SK-N-SH treated with all-trans-retinoic acid at 6 μM for 48 hours (cell line): ENCODE measurements at regions not wholly inside any gene's neighbourhood (a gene's known extent, or its start where the extent isn't known, plus 50 kb on each side); places are given as distances from the start of the nearest gene placed in this dataset.

Experiments used
- ATAC-seq: fragments of 200-7000 bp; cut with Tn5 transposase; 3 replicates; pipeline ENCODE4 v1.9.1; 2020; ENCODE audit warnings: mild to moderate bottlenecking, moderate library complexity
- ARNTL ChIP-seq: fragments of 450-650 bp; formaldehyde crosslinking; IDR thresholded peaks from 2 replicates; pipeline ENCODE4 v1.5.0; 2020; ENCODE audit warnings: low read depth, mild to moderate bottlenecking, moderate library complexity, borderline replicate concordance
- BACH2 ChIP-seq: fragments of 250-450 bp; sonication (Bioruptor Pico); IDR thresholded peaks from 2 replicates; pipeline ENCODE4 v1.9.0; 2021; ENCODE audit warnings: mild to moderate bottlenecking, borderline replicate concordance
- CREB5 ChIP-seq: fragments of 250-450 bp; sonication (Bioruptor Pico); IDR thresholded peaks from 2 replicates; pipeline ENCODE4 v1.5.1; 2020; ENCODE audit warnings: low read depth, mild to moderate bottlenecking, moderate library complexity
- CSDC2 ChIP-seq: fragments of 250-450 bp; sonication (Bioruptor Pico); IDR thresholded peaks from 2 replicates; pipeline ENCODE4 v1.5.0; 2020; ENCODE audit warnings: mild to moderate bottlenecking, moderate library complexity
- CSRNP3 ChIP-seq: fragments of 250-450 bp; sonication (Bioruptor Pico); IDR thresholded peaks from 2 replicates; pipeline ENCODE4 v1.5.1; 2021; ENCODE audit warnings: mild to moderate bottlenecking, moderate library complexity
- ESRRG ChIP-seq: fragments of 250-450 bp; sonication (Bioruptor Pico); IDR thresholded peaks from 2 replicates; pipeline ENCODE4 v1.6.1; 2021; ENCODE audit warnings: mild to moderate bottlenecking
- GLIS3 ChIP-seq: fragments of 250-450 bp; sonication (Bioruptor Pico); IDR thresholded peaks from 2 replicates; pipeline ENCODE4 v1.5.0; 2020; ENCODE audit warnings: mild to moderate bottlenecking, moderate library complexity
- ISL1 ChIP-seq: fragments of 250-450 bp; sonication (Bioruptor Pico); IDR thresholded peaks from 2 replicates; pipeline ENCODE4 v2.1.2; 2022; ENCODE audit warnings: mild to moderate bottlenecking, moderate library complexity
- OSR1 ChIP-seq: fragments of 250-450 bp; sonication (Bioruptor Pico); IDR thresholded peaks from 2 replicates; pipeline ENCODE4 v1.8.0; 2022; ENCODE audit warnings: moderate library complexity, mild to moderate bottlenecking, inconsistent platforms
- PPARA ChIP-seq: fragments of 250-450 bp; sonication (Bioruptor Pico); IDR thresholded peaks from 2 replicates; pipeline ENCODE4 v1.5.0; 2020; ENCODE audit warnings: mild to moderate bottlenecking, borderline replicate concordance
- SNAI2 ChIP-seq: fragments of 250-450 bp; sonication (Bioruptor Pico); IDR thresholded peaks from 2 replicates; pipeline ENCODE4 v1.5.0; 2020; ENCODE audit warnings: mild to moderate bottlenecking, moderate library complexity
- TCF4 ChIP-seq: fragments of 250-450 bp; sonication (Bioruptor Pico); IDR thresholded peaks from 2 replicates; pipeline ENCODE4 v1.8.0; 2021; ENCODE audit warnings: mild to moderate bottlenecking, moderate library complexity, borderline replicate concordance
- TOX ChIP-seq: fragments of 250-450 bp; sonication (Bioruptor Pico); IDR thresholded peaks from 2 replicates; pipeline ENCODE4 v1.8.0; 2021; ENCODE audit warnings: mild to moderate bottlenecking, moderate library complexity, borderline replicate concordance
- TSHZ2 ChIP-seq: fragments of 250-450 bp; sonication (Bioruptor Pico); IDR thresholded peaks from 2 replicates; pipeline ENCODE4 v1.5.0; 2020; ENCODE audit warnings: mild to moderate bottlenecking, moderate library complexity
- ZC3H10 ChIP-seq: fragments of 250-450 bp; sonication (Bioruptor Pico); IDR thresholded peaks from 2 replicates; pipeline ENCODE4 v1.5.1; 2021; ENCODE audit warnings: mild to moderate bottlenecking, moderate library complexity
- ZFP3 ChIP-seq: fragments of 250-450 bp; sonication (Bioruptor Pico); IDR thresholded peaks from 2 replicates; pipeline ENCODE4 v1.5.0; 2020; ENCODE audit warnings: mild to moderate bottlenecking, moderate library complexity
- ZFP30 ChIP-seq: fragments of 450-650 bp; formaldehyde crosslinking; IDR thresholded peaks from 2 replicates; pipeline ENCODE4 v1.5.0; 2022; ENCODE audit warnings: mild to moderate bottlenecking, moderate library complexity
- ZNF70 ChIP-seq: fragments of 450-650 bp; formaldehyde crosslinking; IDR thresholded peaks from 2 replicates; pipeline ENCODE4 v1.5.0; 2020; ENCODE audit warnings: mild to moderate bottlenecking, moderate library complexity
- ZNF8 ChIP-seq: fragments of 450-650 bp; formaldehyde crosslinking; IDR thresholded peaks from 2 replicates; pipeline ENCODE4 v1.5.0; 2020; ENCODE audit warnings: mild to moderate bottlenecking, moderate library complexity
- TF ChIP-seq, protein P1 (sequence below): fragments of 250-450 bp; sonication (Bioruptor Pico); IDR thresholded peaks from 2 replicates; pipeline ENCODE4 v1.8.0; 2020; ENCODE audit warnings: mild to moderate bottlenecking, moderate library complexity, borderline replicate concordance

DNA sequence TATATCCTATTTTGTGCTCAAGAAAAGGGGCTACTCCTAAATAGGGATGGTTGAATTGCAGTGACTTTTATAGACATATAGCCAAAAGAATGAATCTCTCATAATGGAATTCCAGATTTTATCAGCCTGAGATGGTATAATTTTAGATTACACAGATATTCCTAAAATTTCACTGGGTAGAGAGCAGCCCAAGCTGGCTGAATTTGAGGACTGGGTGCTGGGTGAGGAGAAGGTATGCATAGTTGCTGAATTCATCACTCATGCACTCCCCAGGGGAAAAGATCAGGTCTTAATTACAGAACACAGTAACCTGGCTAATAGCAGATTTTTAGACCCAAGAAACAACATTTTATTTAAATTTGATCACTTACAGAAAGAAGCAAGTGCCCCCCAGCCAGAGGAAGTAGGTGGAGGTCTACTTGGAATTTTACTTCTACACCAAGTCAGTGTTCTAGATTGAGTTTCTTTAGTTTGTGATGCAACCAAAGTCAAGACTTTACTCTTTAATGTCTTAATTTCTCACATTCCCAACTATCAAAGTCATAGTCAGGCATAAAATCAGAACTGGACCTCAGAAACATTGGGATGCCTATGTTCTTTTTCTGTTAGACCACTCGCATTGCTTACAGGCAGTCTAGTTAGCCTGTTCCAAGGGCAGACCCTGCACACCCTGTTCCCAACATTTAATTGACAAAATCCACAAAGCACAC, 337.4 kb upstream of the PODXL start:
- ATAC-seq = no peak
- TF ChIP-seq ZNF8 (CRISPR knock-in tag) = no peak
- TF ChIP-seq TOX (CRISPR knock-in tag) = no peak
- no peak for TF ChIP-seq PPARA (CRISPR knock-in tag)
- TF ChIP-seq ZFP3 (CRISPR knock-in tag) = no peak
- TF ChIP-seq ISL1 = no peak

GRCh38 chr7:131890176-131890575, 333.7 kb upstream of the PODXL start:
- ATAC-seq = 0 out of 3 replicates have a peak, but pooled peaks have one; percentile 18
- TF ChIP-seq PPARA (CRISPR knock-in tag) = no peak
- TF ChIP-seq TSHZ2 (CRISPR knock-in tag) = no peak
- TF ChIP-seq ESRRG (CRISPR knock-in tag) = no peak
- TF ChIP-seq, all 23 proteins: peak for 0

DNA sequence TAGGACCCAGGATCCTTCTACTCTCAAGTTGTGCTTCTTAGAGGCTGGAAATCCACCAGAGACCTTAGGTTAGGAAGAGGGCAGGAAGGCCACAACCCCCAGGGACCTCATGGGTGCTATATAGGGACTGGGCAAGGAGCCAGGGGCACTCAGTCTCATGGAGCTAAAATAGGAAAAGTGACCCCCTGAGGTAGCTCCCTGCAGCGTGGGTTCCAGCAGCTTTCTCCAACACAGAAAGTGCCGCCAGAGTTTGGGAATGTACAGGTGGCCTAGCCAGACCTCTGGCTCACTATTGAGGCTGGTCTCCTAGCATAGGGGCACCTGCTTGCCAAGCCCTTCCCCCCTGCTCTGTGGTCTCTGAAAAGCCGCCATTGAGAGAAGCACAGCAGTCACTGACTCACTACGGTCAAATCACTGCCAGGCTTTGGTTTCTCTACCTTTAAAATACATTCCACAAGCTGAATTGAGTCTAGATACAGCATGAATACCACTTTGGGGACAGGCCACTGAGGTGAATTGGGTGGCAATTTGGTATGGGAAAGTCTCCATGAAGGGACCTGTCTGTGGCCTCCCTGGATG, 333.2 kb upstream of the PODXL start:
- peak; percentile 24; the same call in 2 of the 3 replicates for ATAC-seq
- TF ChIP-seq TCF4 (CRISPR knock-in tag) (no peak), CSDC2 (CRISPR knock-in tag) (no peak), ZFP30 (CRISPR knock-in tag) (no peak), ARNTL (CRISPR knock-in tag) (no peak), ZC3H10 (no peak), ZFP3 (CRISPR knock-in tag) (no peak), CREB5 (CRISPR knock-in tag) (no peak), SNAI2 (CRISPR knock-in tag) (no peak), CSRNP3 (CRISPR knock-in tag) (no peak), PPARA (CRISPR knock-in tag) (no peak), ESRRG (CRISPR knock-in tag) (no peak), ZNF70 (CRISPR knock-in tag) (no peak), GLIS3 (no peak), OSR1 (no peak), ISL1 (no peak), TSHZ2 (CRISPR knock-in tag) (no peak), BACH2 (CRISPR knock-in tag) (no peak), ZNF8 (CRISPR knock-in tag) (no peak)
- TF ChIP-seq, protein P1, sequence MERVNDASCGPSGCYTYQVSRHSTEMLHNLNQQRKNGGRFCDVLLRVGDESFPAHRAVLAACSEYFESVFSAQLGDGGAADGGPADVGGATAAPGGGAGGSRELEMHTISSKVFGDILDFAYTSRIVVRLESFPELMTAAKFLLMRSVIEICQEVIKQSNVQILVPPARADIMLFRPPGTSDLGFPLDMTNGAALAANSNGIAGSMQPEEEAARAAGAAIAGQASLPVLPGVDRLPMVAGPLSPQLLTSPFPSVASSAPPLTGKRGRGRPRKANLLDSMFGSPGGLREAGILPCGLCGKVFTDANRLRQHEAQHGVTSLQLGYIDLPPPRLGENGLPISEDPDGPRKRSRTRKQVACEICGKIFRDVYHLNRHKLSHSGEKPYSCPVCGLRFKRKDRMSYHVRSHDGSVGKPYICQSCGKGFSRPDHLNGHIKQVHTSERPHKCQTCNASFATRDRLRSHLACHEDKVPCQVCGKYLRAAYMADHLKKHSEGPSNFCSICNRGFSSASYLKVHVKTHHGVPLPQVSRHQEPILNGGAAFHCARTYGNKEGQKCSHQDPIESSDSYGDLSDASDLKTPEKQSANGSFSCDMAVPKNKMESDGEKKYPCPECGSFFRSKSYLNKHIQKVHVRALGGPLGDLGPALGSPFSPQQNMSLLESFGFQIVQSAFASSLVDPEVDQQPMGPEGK (CRISPR knock-in tag) = no peak
